ENCODE measurements at regions not wholly inside any gene's neighbourhood (a gene's known extent, or its start where the extent isn't known, plus 50 kb on each side); places are given as distances from the start of the nearest gene placed in this dataset.

DNA sequence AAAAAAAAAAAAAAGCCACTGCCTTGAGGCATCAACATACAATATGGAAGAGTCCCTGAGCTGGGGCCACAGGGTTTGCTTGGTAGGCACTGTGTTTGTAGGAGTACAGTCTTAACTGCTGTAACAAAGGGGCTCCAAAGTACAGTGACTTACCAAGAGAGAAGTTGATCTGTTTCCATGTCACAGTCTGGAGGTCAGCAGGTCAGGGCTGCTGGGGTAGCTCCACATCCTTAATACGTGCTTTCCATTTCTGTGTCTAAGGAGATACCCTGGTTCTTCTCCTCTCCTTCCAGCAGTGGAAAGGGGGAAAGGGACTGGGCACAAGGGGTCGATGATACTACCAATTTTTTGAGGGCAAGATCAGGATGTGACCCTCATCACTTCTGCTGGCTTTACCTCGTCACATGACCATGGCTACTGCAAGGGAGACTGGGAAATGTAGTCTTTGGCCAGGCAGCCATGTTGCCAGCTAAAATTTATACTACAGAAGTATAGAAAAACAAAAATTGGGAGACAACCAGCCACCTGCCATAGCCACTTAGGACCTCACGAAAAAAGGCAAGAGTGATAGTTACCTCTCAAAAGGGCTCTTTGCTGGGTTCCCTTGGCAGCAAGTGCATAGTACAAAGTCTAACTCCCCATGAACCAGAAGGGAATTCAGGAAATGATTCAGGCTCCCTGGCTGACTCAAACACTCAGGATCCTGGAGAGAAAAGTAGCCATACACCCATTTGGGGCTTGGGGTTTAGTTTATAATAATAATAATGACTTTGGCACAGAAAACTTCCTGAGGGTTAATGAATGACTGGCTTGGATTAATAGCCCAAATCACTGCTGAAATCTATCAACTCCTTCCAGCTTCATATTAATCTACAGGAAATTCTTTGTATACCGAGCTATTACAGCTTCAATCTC lies 52.7 kb upstream of the ATP5PO start:
- H3K4me1 ChIP-seq (ENCODE audit: control insufficient read depth, insufficient read depth, low read length): peaks cover 20% of the 10 kb centered on the region
- no peak overlapping the region for H3K27ac ChIP-seq (ENCODE audit: extremely low read depth, low read depth, low read length)
- H3K9me3 ChIP-seq (ENCODE audit: control insufficient read depth, insufficient read depth, low read depth, low read length): no peaks in the 10 kb centered on the region
- peaks cover 0 to 5% of the 10 kb centered on the region in 2 experiments; a peak in 1 of 3 replicates for H3K36me3 ChIP-seq (ENCODE audit: control insufficient read depth in 2 of 2, insufficient read depth in 1 of 2, low read length in 2 of 2)
- no peak overlapping the region for H3K4me3 ChIP-seq (ENCODE audit: low read depth, low read length)
- POLR2A ChIA-PET: interaction anchor here (0.6 kb wide), 1 partner anchor 33 kb away, joined by 9 read pairs; no protein-coding TSS in a partner anchor
- CTCF ChIA-PET: interaction anchor here (1.2 to 2.4 kb wide), 2 partner anchors 44 to 380 kb away, joined by 3 to 7 read pairs; no protein-coding TSS in a partner anchor
- TF ChIP-seq ZFP69B (tag by site-specific recombination; IDR thresholded peaks at IDR 0.05) (no peak), BCL11A (tag by site-specific recombination; IDR thresholded peaks at IDR 0.05; ENCODE audit: low read depth) (no peak), MZF1 (tag by site-specific recombination; IDR thresholded peaks at IDR 0.05; ENCODE audit: borderline replicate concordance) (no peak), ZNF169 (tag by site-specific recombination; IDR thresholded peaks at IDR 0.05) (no peak), ZNF354C (tag by site-specific recombination; IDR thresholded peaks at IDR 0.05; ENCODE audit: borderline replicate concordance, low read depth) (no peak), REPIN1 (tag by site-specific recombination; IDR thresholded peaks at IDR 0.05; ENCODE audit: low read depth) (no peak), ZBTB20 (tag by site-specific recombination; IDR thresholded peaks at IDR 0.05) (no peak), GLIS2 (tag by site-specific recombination; IDR thresholded peaks at IDR 0.05) (no peak), ZNF138 (tag by site-specific recombination; IDR thresholded peaks at IDR 0.05; ENCODE audit: borderline replicate concordance) (no peak), ZFP3 (tag by site-specific recombination; IDR thresholded peaks at IDR 0.05; ENCODE audit: low read depth) (no peak), ZNF324 (tag by site-specific recombination; IDR thresholded peaks at IDR 0.05) (no peak), ZNF549 (tag by site-specific recombination; IDR thresholded peaks at IDR 0.05) (no peak), ZNF202 (tag by site-specific recombination; IDR thresholded peaks at IDR 0.05; ENCODE audit: borderline replicate concordance) (no peak), ZNF830 (tag by site-specific recombination; IDR thresholded peaks at IDR 0.05; ENCODE audit: low read depth) (no peak), ZNF16 (tag by site-specific recombination; IDR thresholded peaks at IDR 0.05; ENCODE audit: low read depth) (no peak), ZNF184 (tag by site-specific recombination; IDR thresholded peaks at IDR 0.05) (no peak), ZNF791 (tag by site-specific recombination; IDR thresholded peaks at IDR 0.05) (no peak), ZNF19 (tag by site-specific recombination; IDR thresholded peaks at IDR 0.05; ENCODE audit: low read depth) (no peak), ZNF146 (tag by site-specific recombination; IDR thresholded peaks at IDR 0.05) (no peak), ZNF610 (tag by site-specific recombination; IDR thresholded peaks at IDR 0.05; ENCODE audit: borderline replicate concordance) (0 out of 2 replicates have a peak, but pooled peaks have one; percentile 27), ZNF121 (tag by site-specific recombination; IDR thresholded peaks at IDR 0.05) (no peak), ZNF311 (tag by site-specific recombination; IDR thresholded peaks at IDR 0.05; ENCODE audit: borderline replicate concordance) (no peak), ZNF292 (tag by site-specific recombination; IDR thresholded peaks at IDR 0.05; ENCODE audit: borderline replicate concordance, low read depth) (no peak), ZNF777 (tag by site-specific recombination; IDR thresholded peaks at IDR 0.05; ENCODE audit: borderline replicate concordance) (no peak), ZBTB8A (tag by site-specific recombination; IDR thresholded peaks at IDR 0.05) (no peak), ZNF114 (tag by site-specific recombination; IDR thresholded peaks at IDR 0.05) (no peak), GLI4 (tag by site-specific recombination; IDR thresholded peaks at IDR 0.05) (no peak), SCRT1 (tag by site-specific recombination; IDR thresholded peaks at IDR 0.05; ENCODE audit: borderline replicate concordance) (no peak), ZXDB (tag by site-specific recombination; IDR thresholded peaks at IDR 0.05) (no peak), ZNF248 (tag by site-specific recombination; IDR thresholded peaks at IDR 0.05) (no peak), ZNF670 (tag by site-specific recombination; IDR thresholded peaks at IDR 0.05; ENCODE audit: low read depth) (no peak), KLF10 (tag by site-specific recombination; IDR thresholded peaks at IDR 0.05) (no peak), ZNF175 (tag by site-specific recombination; IDR thresholded peaks at IDR 0.05) (no peak), GLI2 (tag by site-specific recombination; IDR thresholded peaks at IDR 0.05; ENCODE audit: borderline replicate concordance, low read depth) (no peak), ZEB2 (tag by site-specific recombination; IDR thresholded peaks at IDR 0.05) (no peak), SCRT2 (tag by site-specific recombination; IDR thresholded peaks at IDR 0.05) (no peak), ZNF37A (tag by site-specific recombination; IDR thresholded peaks at IDR 0.05) (no peak), ZNF76 (tag by site-specific recombination; IDR thresholded peaks at IDR 0.05; ENCODE audit: borderline replicate concordance, low read depth) (peak; percentile 71; the same call in 1 of the 2 replicates)
- TF ChIP-seq, protein P1, sequence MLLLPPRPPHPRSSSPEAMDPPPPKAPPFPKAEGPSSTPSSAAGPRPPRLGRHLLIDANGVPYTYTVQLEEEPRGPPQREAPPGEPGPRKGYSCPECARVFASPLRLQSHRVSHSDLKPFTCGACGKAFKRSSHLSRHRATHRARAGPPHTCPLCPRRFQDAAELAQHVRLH (tag by site-specific recombination; IDR thresholded peaks at IDR 0.05): peak; percentile 76; the same call in 1 of the 2 replicates
- TF ChIP-seq, protein P2, sequence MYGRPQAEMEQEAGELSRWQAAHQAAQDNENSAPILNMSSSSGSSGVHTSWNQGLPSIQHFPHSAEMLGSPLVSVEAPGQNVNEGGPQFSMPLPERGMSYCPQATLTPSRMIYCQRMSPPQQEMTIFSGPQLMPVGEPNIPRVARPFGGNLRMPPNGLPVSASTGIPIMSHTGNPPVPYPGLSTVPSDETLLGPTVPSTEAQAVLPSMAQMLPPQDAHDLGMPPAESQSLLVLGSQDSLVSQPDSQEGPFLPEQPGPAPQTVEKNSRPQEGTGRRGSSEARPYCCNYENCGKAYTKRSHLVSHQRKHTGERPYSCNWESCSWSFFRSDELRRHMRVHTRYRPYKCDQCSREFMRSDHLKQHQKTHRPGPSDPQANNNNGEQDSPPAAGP (tag by site-specific recombination; IDR thresholded peaks at IDR 0.05): no peak
